Anterior cingulate cortex (tissue), 58 donors: ENCODE measurements at regions not wholly inside any gene's neighbourhood (a gene's known extent, or its start where the extent isn't known, plus 50 kb on each side); places are given as distances from the start of the nearest gene placed in this dataset.
"Not testable (repeated sequence)": the region's sequence is repeated elsewhere in the genome, so short reads cannot be mapped to it uniquely, and the experiment has no call there.

Experiments used
- DNase-seq, 58 donors: peaks; one replicate each; lab custom pipeline; 2025; lab: John Stamatoyannopoulos, UW

DNA sequence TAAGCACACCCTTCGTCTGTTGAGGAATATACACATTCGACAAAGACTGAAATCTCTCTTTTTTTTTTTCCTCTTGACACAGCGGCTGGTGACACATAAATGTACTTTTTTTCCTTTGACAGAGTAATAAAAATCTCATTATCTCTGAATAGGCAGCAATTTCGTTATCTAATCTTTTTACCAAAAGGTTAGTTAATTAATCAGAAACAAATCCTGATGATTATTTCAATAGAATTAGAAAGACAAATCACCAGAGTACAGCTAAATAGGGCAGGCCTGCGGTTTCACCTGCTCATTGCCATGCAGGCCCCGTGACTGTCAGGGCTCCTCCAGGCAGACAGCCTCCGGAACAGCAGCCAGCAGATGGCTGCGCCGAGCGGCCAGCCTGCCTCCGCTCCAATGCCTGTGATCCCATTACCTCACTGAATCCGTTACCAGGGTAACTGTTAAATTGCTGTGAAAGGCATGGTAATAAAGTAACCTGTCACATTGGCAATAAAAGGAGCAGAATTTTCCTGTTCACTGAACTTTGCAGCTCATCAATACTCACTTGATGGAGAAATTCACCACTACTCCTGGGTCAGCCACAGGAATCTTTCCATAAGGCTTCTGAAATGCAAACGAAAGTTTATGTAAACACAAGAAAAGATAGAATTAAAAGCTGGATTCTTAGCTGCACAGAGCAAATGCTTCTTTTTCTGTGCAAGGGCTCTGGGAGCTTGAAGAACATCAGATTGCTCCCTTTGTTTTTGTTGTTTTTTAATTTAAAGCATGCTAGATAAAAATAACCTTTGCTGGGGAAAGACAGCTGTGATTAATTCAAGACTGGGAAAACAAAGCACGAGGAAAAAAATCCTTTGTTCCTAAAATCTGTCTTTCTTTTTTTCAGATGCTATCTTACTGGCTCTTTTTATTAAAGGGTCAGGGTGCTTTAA, 666.4 kb upstream of the ZNF608 start:
- peak in 57 of 58 donors; percentile 19 to 94 (median 83) for DNase-seq

DNA sequence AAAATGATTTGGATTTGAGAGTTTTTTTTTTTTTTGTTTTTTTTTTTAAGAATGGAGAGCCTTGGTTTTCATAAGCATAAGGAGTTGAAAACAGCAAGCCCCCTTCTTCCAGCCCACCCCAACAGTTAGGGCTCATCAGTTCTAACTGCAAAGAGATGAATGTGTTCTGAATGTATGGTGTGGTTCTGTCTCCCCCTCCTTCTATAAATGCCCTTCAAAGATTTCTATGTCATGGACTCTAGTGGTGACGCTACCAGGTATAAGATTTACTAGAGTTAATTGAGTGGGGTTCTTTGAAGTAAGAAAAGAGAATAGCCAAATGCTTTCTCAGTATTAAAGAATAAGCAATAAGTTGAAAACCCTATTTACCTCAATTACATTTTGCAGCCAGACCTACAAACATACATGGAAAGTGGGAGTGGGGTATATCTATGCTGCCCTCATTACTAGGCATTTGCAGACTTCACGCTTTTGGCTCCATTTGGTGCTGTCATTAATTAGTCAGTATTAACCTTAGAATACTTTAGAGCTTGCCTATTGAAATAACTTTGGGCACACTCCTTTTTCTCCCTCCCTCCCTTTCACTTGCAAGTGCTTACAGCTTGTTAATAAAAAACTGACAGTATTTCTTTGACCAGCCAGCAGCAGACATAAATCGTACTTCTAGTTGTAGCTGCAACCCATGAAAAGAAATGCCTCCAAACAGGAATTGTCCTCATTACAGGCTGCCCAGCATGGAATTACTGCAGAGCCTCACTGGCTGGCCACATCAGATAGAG, 667.2 kb upstream of the ZNF608 start:
- peak in 1 of 58 donors; percentile 24 for DNase-seq

DNA sequence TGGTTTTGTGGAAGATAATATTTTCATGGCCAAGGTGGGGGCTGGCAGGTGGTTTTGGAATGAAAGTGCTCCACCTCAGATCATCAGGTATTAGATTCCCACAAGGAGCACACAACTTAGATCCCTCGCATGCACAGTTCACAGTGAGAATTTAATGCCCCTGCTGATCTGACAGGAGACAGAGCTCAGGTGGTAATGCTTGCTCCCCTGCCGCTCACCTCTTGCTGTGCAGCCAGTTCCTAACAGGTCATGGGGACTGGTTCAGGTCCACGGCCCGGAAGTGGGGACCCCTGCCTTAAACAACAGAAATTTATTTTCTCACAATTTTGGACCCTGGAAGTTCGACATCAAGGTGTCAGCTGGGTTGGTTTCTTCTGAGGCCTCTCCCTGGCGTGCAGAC, 668.7 kb upstream of the ZNF608 start:
- DNase-seq, result no peak

DNA sequence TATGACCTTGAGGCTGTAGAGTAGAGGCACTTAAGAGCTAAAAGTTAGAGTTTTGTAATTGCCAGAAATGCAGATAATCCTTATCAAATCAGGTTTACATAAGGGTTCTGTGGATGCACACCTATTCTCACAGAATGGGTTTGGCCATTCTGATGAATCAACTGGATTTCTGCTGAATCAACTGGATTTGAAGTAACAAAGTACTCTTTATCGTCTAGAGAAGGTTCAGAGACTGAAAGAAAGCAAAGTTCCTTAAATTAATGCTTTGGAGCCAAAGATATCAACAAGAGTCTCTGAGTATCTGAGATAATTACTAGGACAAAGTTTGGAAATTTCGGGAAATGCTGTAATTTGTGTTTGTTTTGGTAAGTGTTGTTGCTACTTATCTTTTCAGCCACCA, 669.6 kb upstream of the ZNF608 start:
- DNase-seq, result no peak

DNA sequence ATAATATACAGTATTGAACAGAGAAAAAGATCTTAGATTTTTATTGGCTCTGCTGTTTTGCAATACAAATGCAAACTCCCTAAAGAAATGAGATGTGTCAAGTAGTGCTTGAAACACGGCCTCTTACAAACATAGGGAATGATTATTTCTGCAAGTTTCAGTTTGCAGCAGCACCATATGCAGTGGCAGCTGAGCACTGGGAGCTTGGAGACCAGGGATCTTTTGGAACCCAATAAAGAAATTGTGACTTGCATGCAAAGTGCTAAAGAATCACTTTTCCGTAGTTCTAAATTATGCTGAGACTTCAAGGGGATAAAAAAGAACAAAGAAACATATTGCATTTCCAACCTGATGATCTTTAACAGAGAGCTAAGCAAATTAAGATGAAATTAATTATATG, 674.6 kb upstream of the ZNF608 start:
- peak in 1 of 58 donors; percentile 6 for DNase-seq

DNA sequence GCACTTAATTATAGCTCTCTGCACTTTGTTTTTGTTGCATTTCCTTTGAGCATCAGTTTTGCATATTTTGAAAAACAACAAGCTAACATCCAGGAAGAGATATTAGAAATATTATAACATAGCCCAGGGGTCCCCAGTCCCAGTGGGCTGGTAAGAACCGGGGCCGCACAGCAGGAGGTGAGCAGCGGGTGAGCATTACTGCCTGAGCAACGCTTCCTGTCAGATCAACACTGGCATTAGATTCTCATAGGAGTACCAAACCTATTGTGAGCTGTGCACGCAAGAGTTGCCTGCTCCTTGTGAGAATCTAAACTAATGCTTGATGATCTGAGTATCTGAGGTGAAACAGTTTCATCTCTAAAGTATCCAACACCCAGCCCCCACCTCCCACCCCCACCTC, 675.9 kb upstream of the ZNF608 start:
- DNase-seq, result no peak

DNA sequence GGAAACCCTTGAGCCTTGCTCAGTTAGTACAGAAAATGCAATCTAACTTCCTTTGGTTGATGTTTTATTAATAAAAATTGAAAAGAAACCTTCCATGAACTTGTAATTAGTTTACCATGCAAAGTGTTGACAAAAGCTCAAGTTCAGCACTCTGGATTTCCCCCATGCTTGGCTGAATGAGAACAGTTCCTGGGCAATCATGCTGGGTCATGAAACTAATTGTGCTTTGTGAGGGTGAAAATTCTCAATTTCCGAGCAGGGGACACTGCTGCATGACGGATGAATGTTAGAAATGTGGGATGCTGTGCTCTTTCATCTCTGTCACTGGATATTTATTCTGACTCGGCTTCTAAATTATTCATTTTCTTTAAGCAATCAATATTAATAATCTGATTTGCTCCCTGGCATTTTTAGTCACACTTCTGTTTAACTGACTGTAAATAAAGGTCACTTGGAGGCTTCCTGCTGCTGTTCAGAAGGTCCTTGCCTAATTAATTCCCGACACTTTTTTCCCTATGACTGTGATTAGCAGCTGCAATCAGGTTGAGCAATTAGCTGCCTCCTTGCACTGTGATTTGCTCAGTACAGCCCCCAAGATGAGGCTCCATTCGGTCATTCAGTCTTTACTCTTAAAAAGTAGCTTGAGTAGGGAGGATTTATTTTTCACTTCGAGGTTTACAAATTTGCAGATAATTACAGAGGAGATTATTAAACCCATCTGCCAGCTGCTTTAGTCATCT, 678.1 kb upstream of the ZNF608 start:
- DNase-seq, result no peak

DNA sequence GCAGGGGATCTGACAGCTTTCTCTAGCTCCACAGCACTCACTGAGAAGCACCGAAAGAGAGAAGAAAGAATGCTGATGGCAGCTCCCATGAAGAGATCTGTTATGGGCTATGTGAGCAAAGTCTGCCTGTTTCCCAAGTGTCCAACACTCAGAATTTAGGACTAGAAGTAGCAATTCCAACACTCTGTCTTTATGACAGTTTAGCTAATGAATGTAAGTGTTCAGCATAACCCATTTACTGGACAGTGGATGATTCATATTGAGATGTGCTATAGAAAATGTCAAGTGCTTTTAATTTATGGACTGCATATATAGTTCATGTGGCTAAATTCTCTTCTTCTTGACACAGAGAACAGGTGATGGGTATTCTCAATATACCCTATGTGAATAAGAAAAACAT, 683.1 kb upstream of the ZNF608 start:
- DNase-seq, result no peak

DNA sequence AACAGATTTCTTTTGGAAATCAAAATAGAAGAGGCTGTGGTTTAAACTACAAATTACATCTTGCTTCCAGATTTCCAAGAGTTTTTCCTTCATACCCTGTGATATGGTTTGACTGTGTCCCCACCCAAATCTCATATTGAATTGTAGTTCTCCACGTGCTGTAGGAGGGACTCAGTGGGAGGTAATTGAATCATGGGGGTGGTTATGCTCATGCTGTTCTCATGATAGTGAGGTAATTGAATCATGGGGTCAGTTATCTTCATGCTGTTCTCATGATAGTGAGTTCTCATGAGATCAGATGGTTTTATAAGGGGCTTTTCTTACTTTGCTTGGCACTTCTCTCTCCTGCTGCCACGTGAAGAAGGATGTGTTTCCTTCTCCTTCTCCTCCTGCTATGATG, 687.0 kb upstream of the ZNF608 start:
- no peak for DNase-seq

DNA sequence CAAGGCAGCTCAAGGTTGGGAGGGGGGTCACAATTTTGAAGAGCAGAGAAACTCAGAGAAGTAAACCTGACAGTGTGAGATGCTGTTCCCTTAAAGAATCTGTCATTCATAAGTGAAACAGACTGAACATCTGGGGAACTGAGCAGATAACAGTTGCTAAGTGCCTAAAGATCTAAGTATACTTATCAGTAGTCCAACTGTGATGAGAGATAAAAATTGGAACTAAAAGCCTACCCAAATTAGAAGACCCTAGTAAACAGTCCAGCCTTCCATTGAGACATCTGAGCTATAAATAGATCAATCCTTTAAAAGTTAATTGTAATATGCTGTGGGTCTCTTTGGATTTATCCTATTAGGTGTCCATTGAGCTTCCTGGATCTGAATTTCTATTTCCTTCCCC, 692.8 kb upstream of the ZNF608 start:
- DNase-seq, result no peak

DNA sequence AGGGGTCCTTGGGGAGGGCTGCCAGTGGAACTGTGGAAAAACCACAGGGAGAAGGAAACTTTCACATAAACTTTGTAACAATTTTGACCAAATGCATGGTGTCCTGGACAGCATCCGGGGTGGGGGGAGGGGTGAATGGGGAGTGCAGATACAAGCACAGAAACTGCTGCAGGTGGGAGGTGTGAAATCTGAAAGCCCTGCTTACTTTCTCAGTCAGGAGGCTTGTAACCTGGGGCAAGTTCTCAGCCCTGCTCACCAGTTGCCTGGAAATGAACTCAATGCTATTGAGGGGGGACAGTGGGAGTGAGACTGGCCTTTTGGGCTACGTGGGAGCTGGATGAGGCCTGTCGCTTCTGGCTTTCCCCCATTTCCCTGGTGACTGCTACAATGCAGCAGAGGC, 694.5 kb upstream of the ZNF608 start:
- no peak for DNase-seq

DNA sequence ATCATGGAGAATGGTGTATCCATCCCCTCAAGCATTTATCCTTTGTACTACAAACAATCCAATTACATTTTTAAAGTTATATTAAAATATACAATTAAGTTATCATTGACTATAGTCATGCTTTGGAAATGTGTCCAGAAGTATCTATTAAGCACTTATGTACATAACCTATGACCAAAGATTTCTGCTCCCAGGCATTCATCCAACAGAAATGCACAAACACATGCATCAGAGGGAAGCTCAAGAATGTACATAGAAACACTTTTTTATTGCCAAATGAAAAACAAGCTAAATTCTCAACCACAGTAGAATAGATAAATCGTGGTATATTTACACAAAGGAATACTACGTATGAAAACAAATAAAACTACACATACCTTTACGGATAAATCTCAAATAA, 700.5 kb upstream of the ZNF608 start:
- DNase-seq, result no peak

DNA sequence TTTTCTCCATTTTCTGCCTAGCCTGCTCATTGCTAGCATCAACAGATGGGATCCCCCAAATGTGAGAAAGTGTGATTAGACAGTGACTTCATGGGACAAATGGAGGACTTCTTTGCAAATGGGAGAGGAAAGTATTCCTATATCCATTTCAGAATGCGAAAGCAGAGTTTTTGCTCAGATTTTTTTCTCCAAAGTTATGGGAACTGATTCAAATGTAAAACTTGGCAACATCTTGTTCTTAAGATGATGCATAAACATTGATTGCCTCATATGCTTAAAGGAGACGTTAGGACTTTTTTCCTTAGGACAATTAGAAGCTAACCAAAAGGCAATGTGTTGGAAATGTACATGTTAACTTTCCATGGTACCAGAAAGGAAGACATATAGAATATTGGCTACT, 704.3 kb upstream of the ZNF608 start:
- DNase-seq, result peak in 1 of 58 donors; percentile 39

DNA sequence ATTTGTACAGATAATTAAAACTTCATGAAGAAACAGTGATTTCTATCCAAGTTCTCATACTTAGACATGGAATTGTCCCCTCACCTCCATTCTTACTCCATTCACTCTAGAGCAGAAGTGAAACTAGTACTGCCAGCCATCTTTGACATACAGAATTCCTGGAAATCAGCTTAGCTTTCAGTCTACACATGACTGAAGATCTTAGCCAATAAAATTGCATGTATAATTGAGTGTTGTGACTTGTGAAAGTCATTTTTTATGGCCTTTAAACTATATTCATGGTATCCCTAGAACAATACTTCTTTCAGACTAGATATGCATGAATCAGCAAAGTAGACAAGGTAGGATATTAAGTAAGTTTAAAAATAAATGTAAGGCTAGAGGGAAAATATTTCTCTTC, 705.2 kb upstream of the ZNF608 start:
- no peak for DNase-seq

DNA sequence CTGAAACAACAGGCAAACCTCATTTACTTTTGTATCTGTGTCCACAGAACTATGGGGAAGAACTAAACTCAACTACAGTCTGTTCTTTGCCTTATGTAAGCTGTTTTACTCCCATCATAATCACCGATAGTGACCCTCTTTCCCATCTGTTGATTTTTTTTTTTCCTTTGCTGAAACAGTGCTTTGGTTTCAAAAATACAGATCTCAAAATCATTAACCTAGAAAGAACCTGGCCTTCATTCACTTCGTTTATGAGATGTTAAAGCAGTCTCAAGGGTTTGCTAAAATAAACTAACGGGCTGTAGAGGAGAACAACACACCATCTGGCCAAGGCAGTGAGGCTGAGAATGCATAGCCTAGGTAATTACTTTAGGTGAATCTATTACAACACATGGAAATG, 706.6 kb upstream of the ZNF608 start:
- DNase-seq, result no peak

DNA sequence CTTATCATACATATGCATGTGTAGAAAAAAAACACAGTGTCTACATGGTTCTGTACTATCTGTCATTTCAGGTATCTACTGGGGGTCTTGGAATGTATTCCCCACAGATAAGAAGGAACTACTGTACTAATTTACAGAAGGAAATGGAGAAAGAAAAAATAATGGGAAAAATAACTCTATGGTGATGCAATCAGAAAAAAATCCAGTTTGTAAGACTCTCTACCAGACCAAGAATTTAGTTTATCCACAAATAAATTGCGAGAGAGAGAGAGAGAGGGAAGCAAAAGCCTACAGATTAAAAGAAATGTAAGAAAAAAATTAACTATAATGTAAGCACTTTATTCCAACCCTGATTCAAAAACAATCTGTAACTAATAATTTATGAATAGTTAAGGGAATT, 708.6 kb upstream of the ZNF608 start:
- no peak for DNase-seq

DNA sequence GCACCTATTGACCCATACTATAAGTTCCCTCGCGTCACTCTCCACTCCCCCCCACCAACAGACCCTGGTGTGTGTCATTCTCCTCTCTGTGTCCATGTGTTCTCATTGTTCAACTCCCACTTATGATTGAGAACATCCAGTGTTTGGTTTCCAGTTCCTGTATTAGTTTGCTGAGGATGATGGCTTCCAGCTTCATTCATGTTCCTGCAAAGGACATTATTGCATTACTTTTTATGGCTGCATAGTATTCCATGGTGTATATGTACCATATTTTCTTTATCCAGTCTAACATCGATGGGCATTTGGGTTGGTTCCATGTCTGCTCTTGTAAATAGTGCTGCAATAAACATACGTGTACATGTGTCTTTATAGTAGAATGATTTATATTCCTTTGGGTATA, 709.6 kb upstream of the ZNF608 start:
- DNase-seq, result not testable (repeated sequence)

DNA sequence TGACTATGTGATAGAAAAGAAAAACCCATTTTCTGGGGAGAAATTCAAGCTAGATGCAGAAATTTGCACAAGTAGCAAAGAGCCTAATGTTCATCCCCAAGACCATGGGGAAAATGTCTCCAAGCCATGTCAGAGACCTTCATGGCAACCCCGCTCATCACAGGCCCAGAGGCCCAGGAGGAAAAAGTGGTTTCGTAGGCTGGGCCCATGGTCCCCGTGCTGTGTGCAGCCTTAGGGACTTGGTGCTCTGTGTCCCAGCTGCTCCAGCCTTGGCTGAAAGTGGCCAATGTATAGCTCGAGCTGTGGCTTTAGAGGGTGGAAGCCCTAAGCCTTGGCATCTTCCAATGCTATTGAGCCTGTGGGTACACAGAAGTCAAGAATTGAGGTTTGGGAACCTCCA, 711.2 kb upstream of the ZNF608 start:
- DNase-seq, result no peak

DNA sequence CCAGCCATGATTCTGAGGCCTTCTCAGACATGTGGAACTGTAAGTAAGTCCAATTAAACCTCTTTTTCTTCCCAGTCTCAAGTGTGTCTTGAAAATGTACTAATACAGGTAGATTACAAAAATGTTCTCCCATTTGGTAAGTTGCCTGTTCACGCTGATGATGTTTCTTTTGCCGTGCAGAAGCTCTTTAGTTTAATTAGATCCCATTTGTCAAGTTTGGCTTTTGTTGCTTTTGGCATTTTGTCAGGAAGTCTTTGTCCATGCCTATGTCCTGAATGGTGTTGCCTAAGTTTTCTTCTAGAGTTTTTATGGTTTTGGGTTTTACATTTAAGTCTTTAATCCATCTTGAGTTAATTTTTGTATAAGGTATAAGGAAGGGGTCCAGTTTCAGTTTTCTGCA, 712.5 kb upstream of the ZNF608 start:
- not testable (repeated sequence) for DNase-seq

DNA sequence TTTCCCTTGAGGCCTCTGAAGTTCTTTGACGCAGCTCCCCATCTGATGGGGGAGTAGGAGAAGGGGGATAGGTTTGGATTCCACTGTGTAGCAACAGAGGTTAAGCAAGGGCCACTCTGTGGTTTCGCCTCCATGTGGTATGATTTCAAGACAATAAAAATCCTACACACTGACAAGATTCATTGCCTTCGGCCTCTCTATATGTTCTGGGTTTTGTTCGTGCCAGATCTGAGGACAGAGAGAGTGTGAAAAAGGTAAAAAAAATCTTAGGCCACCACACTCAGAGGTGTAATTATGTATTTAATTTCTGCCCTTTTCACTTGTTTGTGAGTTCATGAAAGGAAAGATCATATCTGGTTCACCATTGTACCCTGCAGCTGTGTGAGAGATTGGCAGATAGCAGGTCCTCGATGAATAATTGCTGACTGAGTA, 715.2 kb upstream of the ZNF608 start:
- no peak for DNase-seq
